ENCODE measurements at regions not wholly inside any gene's neighbourhood (a gene's known extent, or its start where the extent isn't known, plus 50 kb on each side); places are given as distances from the start of the nearest gene placed in this dataset.

DNA sequence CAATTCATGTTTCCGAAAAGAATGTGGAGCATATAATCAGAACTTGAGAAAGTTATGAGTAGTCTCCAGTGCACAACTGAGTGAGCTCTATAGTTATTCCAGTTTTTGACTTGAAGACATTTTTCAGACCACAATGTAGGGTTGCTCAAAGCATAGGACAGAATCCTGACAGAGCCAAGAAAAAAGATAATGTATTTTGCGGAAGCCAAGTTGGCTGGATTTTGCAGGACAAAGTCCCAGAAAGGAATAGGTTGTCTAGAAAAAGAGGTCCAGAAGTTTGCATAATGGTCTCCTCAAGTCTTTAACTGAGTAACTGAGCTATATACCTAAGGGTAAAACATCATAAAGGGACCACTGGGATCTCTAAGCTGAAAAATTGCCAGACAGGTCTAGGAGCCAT, 1028.0 kb downstream of the TAF11L14 start:
- TF ChIP-seq, protein P1, sequence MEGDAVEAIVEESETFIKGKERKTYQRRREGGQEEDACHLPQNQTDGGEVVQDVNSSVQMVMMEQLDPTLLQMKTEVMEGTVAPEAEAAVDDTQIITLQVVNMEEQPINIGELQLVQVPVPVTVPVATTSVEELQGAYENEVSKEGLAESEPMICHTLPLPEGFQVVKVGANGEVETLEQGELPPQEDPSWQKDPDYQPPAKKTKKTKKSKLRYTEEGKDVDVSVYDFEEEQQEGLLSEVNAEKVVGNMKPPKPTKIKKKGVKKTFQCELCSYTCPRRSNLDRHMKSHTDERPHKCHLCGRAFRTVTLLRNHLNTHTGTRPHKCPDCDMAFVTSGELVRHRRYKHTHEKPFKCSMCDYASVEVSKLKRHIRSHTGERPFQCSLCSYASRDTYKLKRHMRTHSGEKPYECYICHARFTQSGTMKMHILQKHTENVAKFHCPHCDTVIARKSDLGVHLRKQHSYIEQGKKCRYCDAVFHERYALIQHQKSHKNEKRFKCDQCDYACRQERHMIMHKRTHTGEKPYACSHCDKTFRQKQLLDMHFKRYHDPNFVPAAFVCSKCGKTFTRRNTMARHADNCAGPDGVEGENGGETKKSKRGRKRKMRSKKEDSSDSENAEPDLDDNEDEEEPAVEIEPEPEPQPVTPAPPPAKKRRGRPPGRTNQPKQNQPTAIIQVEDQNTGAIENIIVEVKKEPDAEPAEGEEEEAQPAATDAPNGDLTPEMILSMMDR (IDR thresholded peaks at IDR 0.05), result no peak
- TF ChIP-seq POLR2AphosphoS5 (IDR thresholded peaks at IDR 0.05; ENCODE audit: low read depth, low read length), result no peak
- no peak for TF ChIP-seq REST (IDR thresholded peaks at IDR 0.05; ENCODE audit: insufficient read depth in 1 of 2, low read depth in 2 of 2, low read length in 1 of 2)
- no peak for TF ChIP-seq TCF7L2 (IDR thresholded peaks at IDR 0.05; ENCODE audit: low read depth, low read length)
- TF ChIP-seq SIN3A (IDR thresholded peaks at IDR 0.05; ENCODE audit: borderline replicate concordance, insufficient read depth, low read depth, low read length), result no peak
